Panc1 (cell line): ENCODE measurements at regions not wholly inside any gene's neighbourhood (a gene's known extent, or its start where the extent isn't known, plus 50 kb on each side); places are given as distances from the start of the nearest gene placed in this dataset.

Experiments used
- ATAC-seq: fragments of 200-7000 bp; cut with Tn5 transposase; 2 replicates; pipeline ENCODE4 v1.9.1; 2020; ENCODE audit warnings: mild to moderate bottlenecking, moderate library complexity
- BruUV-seq: library from RNA; stranded (reverse); fragments of 400-500 nt; replicated peaks from 2 replicates; lab custom pipeline; 2021; lab: Mats Ljungman, UMichigan
- CTCF ChIA-PET: fragments of 300-600 bp; sonication (Branson Sonifier 250); formaldehyde crosslinking; loops from one replicate; lab custom pipeline; 2022; ENCODE audit warnings: antibody characterized with exemption; lab: Charles Lee
- POLR2A ChIA-PET: fragments of 300-600 bp; sonication (Branson Sonifier 250); formaldehyde crosslinking; loops from one replicate; lab custom pipeline; 2022; ENCODE audit warnings: antibody characterized with exemption; lab: Charles Lee
- DNase-seq: peaks from one replicate; pipeline ENCODE4 v3.0.0-alpha.2; 2010; ENCODE audit warnings: low read depth, low spot score
- H3K27ac ChIP-seq: 2 replicates; pipeline ENCODE4 v1.5.1; 2011; ENCODE audit warnings: mild to moderate bottlenecking, low read length, inconsistent platforms
- H3K27me3 ChIP-seq: fragments of 200-500 bp; sonication (Bioruptor generic); 2 replicates; pipeline ENCODE4 v1.6.0; 2014; ENCODE audit warnings: low read length, inconsistent platforms; ENCODE audit not compliant: control insufficient read depth, insufficient read depth
- H3K36me3 ChIP-seq: fragments of 200-500 bp; sonication (Bioruptor generic); 2 replicates; pipeline ENCODE4 v1.5.1; 2014; ENCODE audit warnings: inconsistent platforms, mild to moderate bottlenecking, low read length, moderate library complexity; ENCODE audit not compliant: control insufficient read depth, insufficient read depth
- H3K4me1 ChIP-seq: 2 replicates; pipeline ENCODE4 v1.5.1; 2011; ENCODE audit warnings: inconsistent platforms, mild to moderate bottlenecking, low read length, moderate library complexity; ENCODE audit not compliant: control insufficient read depth, insufficient read depth
- H3K4me3 ChIP-seq, 2 experiments: 2 replicates each; pipeline ENCODE4 v1.5.1; 2011 to 2012; ENCODE audit warnings: low read depth in 2 of 2, low read length in 2 of 2, mild to moderate bottlenecking in 2 of 2, inconsistent platforms in 1 of 2, moderate library complexity in 1 of 2
- H3K9me3 ChIP-seq: fragments of 200-500 bp; sonication (Bioruptor generic); 2 replicates; pipeline ENCODE4 v1.5.1; 2014; ENCODE audit warnings: low read depth, mild to moderate bottlenecking, inconsistent platforms, low read length, moderate library complexity; ENCODE audit not compliant: control insufficient read depth, insufficient read depth
- POLR2AphosphoS5 ChIP-seq: IDR thresholded peaks from 2 replicates; pipeline ENCODE4 v1.6.1; 2012; ENCODE audit warnings: mild to moderate bottlenecking, low read depth, low read length, moderate library complexity
- REST ChIP-seq, 2 experiments: IDR thresholded peaks; 2 replicates each; pipeline ENCODE4 v1.6.1; 2011 to 2012; ENCODE audit warnings: low read depth in 2 of 2, control low read depth in 1 of 2, low read length in 1 of 2, mild to moderate bottlenecking in 1 of 2, moderate library complexity in 1 of 2; ENCODE audit not compliant: insufficient read depth in 1 of 2
- SIN3A ChIP-seq: IDR thresholded peaks from 2 replicates; pipeline ENCODE4 v1.6.1; 2012; ENCODE audit warnings: low read depth, mild to moderate bottlenecking, low read length, moderate library complexity, borderline replicate concordance; ENCODE audit not compliant: insufficient read depth
- TCF7L2 ChIP-seq: IDR thresholded peaks from 2 replicates; pipeline ENCODE4 v1.6.1; 2011; ENCODE audit warnings: mild to moderate bottlenecking, low read depth, low read length, inconsistent platforms
- in situ Hi-C: cut with HindIII; loops from 2 replicates; pipeline ENCODE4 v1.10.0; 2016; ENCODE audit warnings: low sequenced_read_pairs, low pct_unique_long_range_greater_than_20kb
- intact Hi-C: fragments of 100-400 bp; cut with micrococcal nuclease; formaldehyde crosslinking; loops from one replicate; pipeline ENCODE4 v1.10.0; 2022; ENCODE audit not compliant: unreplicated experiment
- TF ChIP-seq, protein P1 (sequence below): fragments of 450-650 bp; IDR thresholded peaks from 2 replicates; pipeline ENCODE4 v1.5.1; 2017; ENCODE audit warnings: mild to moderate bottlenecking

GRCh38 chr2:120920454-120921148 lies 184.9 kb downstream of the GLI2 start:
- Histone ChIP-seq H3K36me3 (no peaks in the 10 kb centered on the region), H3K27me3 (no peaks in the 10 kb centered on the region), H3K27ac (no peak overlapping the region), H3K4me1 (peaks cover 1% of the 10 kb centered on the region; the same call in 1 of the 2 replicates), H3K9me3 (no peaks in the 10 kb centered on the region), H3K4me3 (no peak overlapping the region)
- ChIA-PET POLR2A (interaction anchor here (0.7 kb wide), 1 partner anchor 598 kb away, joined by 3 read pairs; no protein-coding TSS in a partner anchor), CTCF (no interaction called here)
- TF ChIP-seq POLR2AphosphoS5 (no peak), REST (IDR thresholded peaks at IDR 0.05; ENCODE audit: insufficient read depth in 1 of 2, low read depth in 2 of 2, low read length in 1 of 2) (no peak)
- DNase-seq = no peak
- BruUV-seq = no TSS peak
- ATAC-seq = no peak
- intact Hi-C loops = no loop called here
- in situ Hi-C loops = no loop called here

DNA sequence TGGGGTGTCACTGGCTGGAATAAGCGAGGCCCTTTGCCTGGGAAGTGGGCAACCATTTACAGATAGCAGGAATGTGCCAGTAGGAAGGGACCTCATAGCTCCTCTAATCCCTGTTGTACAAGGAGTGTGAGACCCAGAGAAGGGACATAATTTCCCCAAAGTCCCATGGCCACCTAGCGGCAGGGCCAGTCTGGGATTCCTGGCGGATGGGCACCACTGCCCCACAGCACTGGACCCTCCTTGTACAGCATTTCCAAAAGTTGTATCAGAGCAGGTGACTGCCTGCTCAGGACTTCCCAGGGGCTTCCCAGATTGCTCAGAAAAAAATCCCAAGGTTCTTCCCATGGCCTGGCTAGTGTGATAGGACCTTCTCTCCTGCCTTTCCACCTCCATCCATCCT lies 185.8 kb downstream of the GLI2 start:
- Histone ChIP-seq H3K4me1 (no peaks in the 10 kb centered on the region), H3K27me3 (no peaks in the 10 kb centered on the region), H3K27ac (no peak overlapping the region), H3K4me3 (no peak overlapping the region), H3K36me3 (no peaks in the 10 kb centered on the region), H3K9me3 (no peaks in the 10 kb centered on the region)
- CTCF ChIA-PET = no interaction called here
- intact Hi-C loops (no loop called here), in situ Hi-C loops (no loop called here)
- POLR2A ChIA-PET = interaction anchor here (0.6 kb wide), 1 partner anchor 10 kb away, joined by 5 read pairs; no protein-coding TSS in a partner anchor
- no peak for DNase-seq
- no TSS peak for BruUV-seq
- TF ChIP-seq, protein P1, sequence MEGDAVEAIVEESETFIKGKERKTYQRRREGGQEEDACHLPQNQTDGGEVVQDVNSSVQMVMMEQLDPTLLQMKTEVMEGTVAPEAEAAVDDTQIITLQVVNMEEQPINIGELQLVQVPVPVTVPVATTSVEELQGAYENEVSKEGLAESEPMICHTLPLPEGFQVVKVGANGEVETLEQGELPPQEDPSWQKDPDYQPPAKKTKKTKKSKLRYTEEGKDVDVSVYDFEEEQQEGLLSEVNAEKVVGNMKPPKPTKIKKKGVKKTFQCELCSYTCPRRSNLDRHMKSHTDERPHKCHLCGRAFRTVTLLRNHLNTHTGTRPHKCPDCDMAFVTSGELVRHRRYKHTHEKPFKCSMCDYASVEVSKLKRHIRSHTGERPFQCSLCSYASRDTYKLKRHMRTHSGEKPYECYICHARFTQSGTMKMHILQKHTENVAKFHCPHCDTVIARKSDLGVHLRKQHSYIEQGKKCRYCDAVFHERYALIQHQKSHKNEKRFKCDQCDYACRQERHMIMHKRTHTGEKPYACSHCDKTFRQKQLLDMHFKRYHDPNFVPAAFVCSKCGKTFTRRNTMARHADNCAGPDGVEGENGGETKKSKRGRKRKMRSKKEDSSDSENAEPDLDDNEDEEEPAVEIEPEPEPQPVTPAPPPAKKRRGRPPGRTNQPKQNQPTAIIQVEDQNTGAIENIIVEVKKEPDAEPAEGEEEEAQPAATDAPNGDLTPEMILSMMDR = no peak
- TF ChIP-seq REST (IDR thresholded peaks at IDR 0.05; ENCODE audit: insufficient read depth in 1 of 2, low read depth in 2 of 2, low read length in 1 of 2) (no peak), POLR2AphosphoS5 (no peak), TCF7L2 (no peak), SIN3A (no peak)
- ATAC-seq = no peak
